H1 (cell line): ENCODE measurements at regions not wholly inside any gene's neighbourhood (a gene's known extent, or its start where the extent isn't known, plus 50 kb on each side); places are given as distances from the start of the nearest gene placed in this dataset.
"Not testable (repeated sequence)": the region's sequence is repeated elsewhere in the genome, so short reads cannot be mapped to it uniquely, and the experiment has no call there.

Experiments used
- CTCF ChIA-PET: fragments of 300-600 bp; sonication (Branson Sonifier 250); formaldehyde crosslinking; loops from one replicate; lab custom pipeline; 2021; ENCODE audit not compliant: partially characterized antibody; lab: Charles Lee
- POLR2A ChIA-PET: fragments of 300-600 bp; sonication (Branson Sonifier 250); formaldehyde crosslinking; loops from one replicate; lab custom pipeline; 2021; ENCODE audit warnings: inconsistent platforms; ENCODE audit not compliant: partially characterized antibody; lab: Charles Lee
- DNase-seq, 2 experiments: peaks; one replicate each; pipeline versions ENCODE4 v3.0.0 to v3.0.0-alpha.2; 2010 to 2022; ENCODE audit warnings: low spot score in 2 of 2, low read depth in 1 of 2, mixed read lengths in 1 of 2
- FAIRE-seq: peaks from 2 replicates; lab custom pipeline; 2011; peaks lifted over from hg19 to GRCh38; lab: Jason Lieb, UNC
- H2AFZ ChIP-seq: 2 replicates; pipeline ENCODE4 v1.8.1; 2012; ENCODE audit warnings: low read length, inconsistent platforms
- H2AK5ac ChIP-seq: 2 replicates; pipeline ENCODE4 v1.6.1; 2013; ENCODE audit warnings: low read depth, low read length
- H2BK120ac ChIP-seq: replicated peaks from 2 replicates; pipeline ENCODE3; 2013; ENCODE audit warnings: low read depth, low read length, inconsistent platforms
- H2BK12ac ChIP-seq: 2 replicates; pipeline ENCODE4 v1.6.1; 2013; ENCODE audit warnings: low read depth, low read length
- H2BK15ac ChIP-seq: 2 replicates; pipeline ENCODE4 v1.6.1; 2013; ENCODE audit warnings: low read length
- H2BK20ac ChIP-seq: 2 replicates; pipeline ENCODE4 v1.6.1; 2013; ENCODE audit warnings: low read length
- H2BK5ac ChIP-seq: 2 replicates; pipeline ENCODE4 v1.6.1; 2013; ENCODE audit warnings: low read depth, low read length
- H3K14ac ChIP-seq: 2 replicates; pipeline ENCODE4 v1.6.1; 2013; ENCODE audit warnings: inconsistent platforms; ENCODE audit not compliant: insufficient read length
- H3K18ac ChIP-seq: 2 replicates; pipeline ENCODE4 v1.6.1; 2013; ENCODE audit warnings: low read length; ENCODE audit errors: extremely low read depth
- H3K23ac ChIP-seq: 2 replicates; pipeline ENCODE4 v1.6.1; 2013; ENCODE audit warnings: inconsistent platforms; ENCODE audit not compliant: insufficient read length
- H3K23me2 ChIP-seq: 2 replicates; pipeline ENCODE4 v1.6.1; 2013; ENCODE audit warnings: low read depth, low read length
- H3K27ac ChIP-seq: 2 replicates; pipeline ENCODE4 v1.6.1; 2011; ENCODE audit warnings: low read depth, low read length, inconsistent platforms
- H3K27me3 ChIP-seq, 4 experiments: replicated peaks in 1 of 4; 1 replicate in 1 of 4; 2 replicates in 3 of 4; pipeline versions ENCODE4 v1.6.1 to v1.8.1; 2011 to 2013; ENCODE audit warnings: low read length in 3 of 4, mild to moderate bottlenecking in 3 of 4, inconsistent platforms in 2 of 4, mixed read lengths in 2 of 4, moderate library complexity in 1 of 4; ENCODE audit not compliant: control insufficient read depth in 3 of 4, insufficient read depth in 3 of 4; ENCODE audit errors: extremely low read depth in 1 of 4
- H3K36me3 ChIP-seq, 4 experiments: 2 replicates each; pipeline versions ENCODE4 v1.6.1 to v1.8.1; 2011 to 2013; ENCODE audit warnings: mild to moderate bottlenecking in 4 of 4, low read length in 3 of 4, moderate library complexity in 2 of 4, control low read depth in 1 of 4, inconsistent platforms in 1 of 4; ENCODE audit not compliant: insufficient read depth in 4 of 4, control insufficient read depth in 2 of 4
- H3K4ac ChIP-seq: replicated peaks from 2 replicates; pipeline ENCODE3; 2013; ENCODE audit warnings: low read length, low read depth, mixed read lengths, inconsistent platforms; ENCODE audit not compliant: insufficient read length
- H3K4me1 ChIP-seq, 4 experiments: replicated peaks in 1 of 4; 1 replicate in 1 of 4; 2 replicates in 3 of 4; pipeline versions ENCODE4 v1.6.1 to v1.8.1; 2011 to 2013; ENCODE audit warnings: low read length in 3 of 4, inconsistent platforms in 2 of 4, mixed read lengths in 1 of 4; ENCODE audit not compliant: insufficient read depth in 4 of 4, control insufficient read depth in 3 of 4
- H3K4me2 ChIP-seq, 2 experiments: 2 replicates each; pipeline versions ENCODE4 v1.6.1 to v1.8.1; 2011 to 2013; ENCODE audit warnings: low read depth in 2 of 2, low read length in 2 of 2, control low read depth in 1 of 2, inconsistent platforms in 1 of 2, mild to moderate bottlenecking in 1 of 2; ENCODE audit not compliant: insufficient read depth in 1 of 2
- H3K4me3 ChIP-seq, 4 experiments: fragments of 200-600, 300-600 bp in 1 of 4; sonication (generic), shearing (Covaris generic), sonication (Bioruptor Twin) in 1 of 4; 2 replicates each; pipeline versions ENCODE4 v1.5.1 to v1.8.1; 2011 to 2016; ENCODE audit warnings: low read length in 4 of 4, low read depth in 3 of 4, control low read depth in 2 of 4, inconsistent platforms in 2 of 4, mild to moderate bottlenecking in 2 of 4, mixed read lengths in 1 of 4, moderate library complexity in 1 of 4; ENCODE audit not compliant: insufficient read depth in 2 of 4; ENCODE audit errors: extremely low read depth in 1 of 4
- H3K56ac ChIP-seq: replicated peaks from 2 replicates; pipeline ENCODE3; 2013; ENCODE audit warnings: low read depth, mild to moderate bottlenecking, mixed read lengths, low read length, inconsistent platforms; ENCODE audit not compliant: insufficient read length
- H3K79me1 ChIP-seq: 2 replicates; pipeline ENCODE4 v1.6.1; 2013; ENCODE audit warnings: low read depth, low read length, control low read depth
- H3K79me2 ChIP-seq, 2 experiments: 2 replicates each; pipeline versions ENCODE4 v1.6.1 to v1.8.1; 2012 to 2013; ENCODE audit warnings: low read length in 2 of 2, mild to moderate bottlenecking in 2 of 2, inconsistent platforms in 1 of 2; ENCODE audit not compliant: insufficient read depth in 2 of 2, control insufficient read depth in 1 of 2
- H3K9ac ChIP-seq, 4 experiments: replicated peaks in 1 of 4; 1 replicate in 1 of 4; 2 replicates in 3 of 4; pipeline versions ENCODE4 v1.6.1 to v1.8.1; 2011 to 2013; ENCODE audit warnings: low read depth in 3 of 4, low read length in 3 of 4, control low read depth in 2 of 4, mild to moderate bottlenecking in 2 of 4, moderate library complexity in 2 of 4, inconsistent platforms in 1 of 4; ENCODE audit errors: extremely low read depth in 1 of 4
- H3K9me3 ChIP-seq, 2 experiments: 2 replicates each; pipeline versions ENCODE4 v1.6.1 to v1.8.1; 2012 to 2013; ENCODE audit warnings: mild to moderate bottlenecking in 2 of 2, moderate library complexity in 2 of 2, control low read depth in 1 of 2, inconsistent platforms in 1 of 2, low read depth in 1 of 2, low read length in 1 of 2, mixed read lengths in 1 of 2; ENCODE audit not compliant: insufficient read depth in 2 of 2
- H4K20me1 ChIP-seq, 2 experiments: replicated peaks in 1 of 2; 2 replicates each; pipeline versions ENCODE3 to v1.8.1; 2011 to 2013; ENCODE audit warnings: inconsistent platforms in 2 of 2, low read length in 2 of 2, mild to moderate bottlenecking in 1 of 2; ENCODE audit not compliant: insufficient read depth in 2 of 2, control insufficient read depth in 1 of 2
- H4K5ac ChIP-seq: 2 replicates; pipeline ENCODE4 v1.6.1; 2013; ENCODE audit warnings: low read length, low read depth, mixed read lengths, inconsistent platforms; ENCODE audit not compliant: insufficient read length
- H4K8ac ChIP-seq: 2 replicates; pipeline ENCODE4 v1.8.0; 2013; ENCODE audit warnings: mild to moderate bottlenecking, moderate library complexity, low read length, inconsistent platforms; ENCODE audit not compliant: insufficient read depth; ENCODE audit errors: extremely low read depth
- H4K91ac ChIP-seq: replicated peaks from 2 replicates; pipeline ENCODE3; 2013; ENCODE audit warnings: low read length, mixed read lengths, inconsistent platforms; ENCODE audit not compliant: insufficient read length
- WGBS, 2 experiments: shearing (Covaris generic) in 1 of 2; methylation state at CpG; one replicate each; pipeline versions ENCODE4 v1.1.6 to v1.1.7; 2013 to 2015; ENCODE audit warnings: low lambda C conversion rate in 2 of 2, mixed read lengths in 2 of 2, inconsistent platforms in 1 of 2, low coverage in 1 of 2, missing lambda C conversion rate in 1 of 2; ENCODE audit not compliant: insufficient replicate concordance in 2 of 2, insufficient coverage in 1 of 2, insufficient read length in 1 of 2; ENCODE audit errors: extremely low coverage in 1 of 2, missing lambda C conversion rate in 1 of 2; 5-methylcytosine and 5-hydroxymethylcytosine counted together

DNA sequence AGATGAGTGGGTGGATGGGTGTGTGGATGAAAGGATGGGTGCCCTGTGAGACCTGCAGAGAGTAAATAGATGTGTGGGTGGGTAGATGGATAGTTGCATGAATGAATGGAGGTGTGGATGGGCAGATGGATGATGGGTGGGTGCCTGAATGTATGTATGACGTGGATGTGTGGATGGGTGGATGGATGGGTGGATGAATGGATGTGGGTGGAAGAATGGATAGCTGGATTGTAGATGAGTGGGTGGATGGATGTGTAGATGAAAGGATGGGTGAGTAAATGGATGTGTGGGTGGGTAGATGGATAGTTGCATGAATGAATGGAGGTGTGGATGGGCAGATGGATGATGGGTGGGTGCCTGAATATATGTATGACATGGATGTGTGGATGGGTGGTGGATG lies 374.7 kb downstream of the BRD1 start:
- H3K9ac ChIP-seq, H3K56ac ChIP-seq, FAIRE-seq, H2BK20ac ChIP-seq, H4K5ac ChIP-seq, DNase-seq, H2BK15ac ChIP-seq, H3K79me1 ChIP-seq, H4K20me1 ChIP-seq, H2AK5ac ChIP-seq, H3K14ac ChIP-seq, H4K91ac ChIP-seq, CTCF ChIA-PET, H3K36me3 ChIP-seq, H3K27ac ChIP-seq, H2BK5ac ChIP-seq, H2BK120ac ChIP-seq, H2BK12ac ChIP-seq, POLR2A ChIA-PET, H3K79me2 ChIP-seq, H3K4me2 ChIP-seq, H3K23ac ChIP-seq, H3K9me3 ChIP-seq, H3K4me3 ChIP-seq, H3K18ac ChIP-seq, H3K4ac ChIP-seq, H4K8ac ChIP-seq, H2AFZ ChIP-seq: not testable (repeated sequence)
- Histone ChIP-seq H3K27me3 (peaks cover 2 to 23% (median 12%) of the 10 kb centered on the region in 4 experiments; a peak in 6 of 7 replicates), H3K4me1 (peaks cover 0 to 18% (median 13%) of the 10 kb centered on the region in 4 experiments; a peak in 6 of 7 replicates), H3K23me2 (peaks cover 18% of the 10 kb centered on the region)
- 94% methylated on average over 1 of the region's 1 CpG; no CpG with 5 or more reads in 1 of the 2 experiments for WGBS, 2 experiments
